Esophagus squamous epithelium (tissue), 5 donors: ENCODE measurements at regions not wholly inside any gene's neighbourhood (a gene's known extent, or its start where the extent isn't known, plus 50 kb on each side); places are given as distances from the start of the nearest gene placed in this dataset.

Source experiments
- DNase-seq: peaks from one replicate; lab custom pipeline; 2025; lab: John Stamatoyannopoulos, UW
- H3K27ac ChIP-seq, 4 donors: fragments of 200-600 bp; sonication (generic); one replicate each; pipeline ENCODE4 v1.5.1; 2016 to 2019; ENCODE audit warnings: mild to moderate bottlenecking in 1 of 4
- H3K27me3 ChIP-seq, 4 donors: fragments of 200-600 bp; sonication (generic); 1 replicate in 3 of 4; 2 replicates in 1 of 4; pipeline versions ENCODE4 v1.5.1 to v1.6.0; 2017 to 2021; ENCODE audit warnings: antibody characterized with exemption in 1 of 4
- H3K36me3 ChIP-seq, 3 donors: fragments of 200-600 bp; sonication (generic); one replicate each; pipeline ENCODE4 v1.5.1; 2016 to 2019
- H3K4me1 ChIP-seq, 3 donors: fragments of 200-600 bp; sonication (generic); one replicate each; pipeline ENCODE4 v1.5.1; 2017 to 2019
- H3K4me3 ChIP-seq, 4 donors: fragments of 200-600 bp; sonication (generic); 1 replicate in 3 of 4; 2 replicates in 1 of 4; pipeline ENCODE4 v1.5.1; 2016 to 2019; ENCODE audit warnings: mild to moderate bottlenecking in 2 of 4, moderate library complexity in 1 of 4
- H3K9me3 ChIP-seq, 3 donors: fragments of 200-600 bp; sonication (generic); one replicate each; pipeline ENCODE4 v1.5.1; 2016 to 2019
- CTCF ChIP-seq, 6 experiments: fragments of 450-650 bp in 4 of 6; fragments of 200-600 bp in 2 of 6; sonication (generic) in 2 of 6; IDR thresholded peaks; one replicate each; pipeline ENCODE4 v1.5.1; 2016 to 2019; ENCODE audit warnings: antibody characterized with exemption in 6 of 6, mild to moderate bottlenecking in 4 of 6, moderate library complexity in 4 of 6
- POLR2A ChIP-seq, 4 donors: fragments of 450-650 bp; IDR thresholded peaks; one replicate each; pipeline ENCODE4 v1.6.1; 2017; ENCODE audit warnings: antibody characterized with exemption in 4 of 4, mild to moderate bottlenecking in 4 of 4, moderate library complexity in 3 of 4
- WGBS, 2 donors: methylation state at CpG; one replicate each; pipeline ENCODE4 v1.1.5; 2018; 5-methylcytosine and 5-hydroxymethylcytosine counted together
- intact Hi-C: fragments of 100-400 bp; cut with DNase I; formaldehyde crosslinking; loops from one replicate; pipeline ENCODE4 v1.15.0; 2022
- donor health status: DM: yes; HTN: yes; CAD: no.

DNA sequence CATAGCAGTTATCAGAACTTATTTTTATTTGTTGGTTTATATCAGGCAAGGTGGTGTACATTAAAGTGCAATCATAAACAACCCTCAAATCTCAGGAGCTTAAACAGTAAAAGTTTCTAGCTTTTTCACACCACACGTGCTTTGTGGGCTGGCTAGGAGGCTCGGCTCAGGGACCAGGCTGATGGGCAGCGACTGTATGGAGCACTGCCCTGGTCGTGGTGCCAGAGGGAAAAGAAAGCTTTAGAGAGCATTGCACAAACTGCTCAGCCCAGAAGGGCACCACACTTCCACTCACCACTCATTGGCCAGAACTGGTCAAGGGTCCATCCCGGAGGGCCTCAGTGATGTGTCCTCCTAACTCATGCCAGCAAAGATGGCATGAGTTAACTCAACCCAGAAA is 123.2 kb downstream of the AQP9 start:
- TF ChIP-seq POLR2A (IDR thresholded peaks at IDR 0.05) (no peak), CTCF (IDR thresholded peaks at IDR 0.05) (no peak)
- intact Hi-C loops: no loop called here
- H3K9me3 ChIP-seq: no peaks in the 10 kb centered on the region
- no peak for DNase-seq
- peak overlapping the region; percentile 56 to 64 (median 58) for H3K27ac ChIP-seq
- no peaks in the 10 kb centered on the region for H3K36me3 ChIP-seq
- peaks cover 0 to 10% (median 0%) of the 10 kb centered on the region in 4 donors for H3K27me3 ChIP-seq
- WGBS, 2 donors: 59 to 66% methylated on average over 4 to 5 of the region's 5 CpGs
- no peak overlapping the region for H3K4me3 ChIP-seq
- peaks cover 8 to 41% (median 12%) of the 10 kb centered on the region in 3 donors for H3K4me1 ChIP-seq

- intact Hi-C loops: no loop called here
- WGBS, 2 donors: 64 to 77% methylated on average over 4 of the region's 4 CpGs
- no peak for DNase-seq
- peaks cover 8 to 37% (median 12%) of the 10 kb centered on the region in 3 donors for H3K4me1 ChIP-seq
- no peak overlapping the region for H3K4me3 ChIP-seq
- TF ChIP-seq POLR2A (IDR thresholded peaks at IDR 0.05): no peak
- TF ChIP-seq CTCF (IDR thresholded peaks at IDR 0.05): no peak
- no peak overlapping the region for H3K27ac ChIP-seq
- no peaks in the 10 kb centered on the region for H3K36me3 ChIP-seq
- H3K9me3 ChIP-seq: no peaks in the 10 kb centered on the region
- peaks cover 0 to 5% (median 0%) of the 10 kb centered on the region in 4 donors for H3K27me3 ChIP-seq
Measured at GRCh38 chr15:58264053-58264971, 126.1 kb downstream of the AQP9 start.

DNA sequence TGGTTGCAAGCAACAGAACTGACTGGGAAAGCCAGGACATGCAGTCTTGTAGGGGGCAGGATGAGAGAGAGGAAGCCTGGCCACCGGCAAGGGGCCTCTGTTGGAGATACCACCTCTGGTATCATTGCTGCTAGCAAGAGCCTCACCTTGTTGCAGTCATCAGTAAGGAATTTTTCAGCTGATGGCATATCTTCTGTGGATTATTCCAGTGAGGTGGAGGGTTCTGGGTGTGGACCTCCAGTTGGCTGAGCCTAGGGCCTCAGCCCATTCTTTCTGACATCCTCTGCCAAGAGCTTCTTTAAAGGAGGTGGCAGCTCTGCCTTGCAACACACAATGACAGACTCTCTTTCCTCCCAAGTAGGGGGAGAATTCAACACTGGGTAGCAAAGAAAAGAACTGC is 128.9 kb downstream of the AQP9 start:
- TF ChIP-seq POLR2A (IDR thresholded peaks at IDR 0.05) (no peak), CTCF (IDR thresholded peaks at IDR 0.05) (no peak)
- peaks cover 0 to 5% (median 0%) of the 10 kb centered on the region in 4 donors for H3K27me3 ChIP-seq
- no peaks in the 10 kb centered on the region for H3K36me3 ChIP-seq
- WGBS, 2 donors: 58 to 100% methylated on average over 1 of the region's 1 CpG
- H3K9me3 ChIP-seq: peaks cover 0 to 10% (median 5%) of the 10 kb centered on the region in 3 donors
- H3K4me1 ChIP-seq: peaks cover 3 to 25% (median 6%) of the 10 kb centered on the region in 3 donors
- DNase-seq: no peak
- no peak overlapping the region for H3K27ac ChIP-seq
- intact Hi-C loops: no loop called here
- H3K4me3 ChIP-seq: no peak overlapping the region

GRCh38 chr15:58268746-58269267 is 130.6 kb downstream of the AQP9 start:
- H3K9me3 ChIP-seq: peaks cover 0 to 11% (median 5%) of the 10 kb centered on the region in 3 donors
- no peak overlapping the region for H3K4me3 ChIP-seq
- intact Hi-C loops: no loop called here
- no peaks in the 10 kb centered on the region for H3K27me3 ChIP-seq
- H3K4me1 ChIP-seq: peaks cover 3 to 25% (median 6%) of the 10 kb centered on the region in 3 donors
- TF ChIP-seq POLR2A (IDR thresholded peaks at IDR 0.05) (no peak), CTCF (IDR thresholded peaks at IDR 0.05) (no peak)
- 31 to 54% methylated on average over 5 of the region's 5 CpGs for whole genome bisulfite sequencing, 2 donors
- H3K36me3 ChIP-seq: no peaks in the 10 kb centered on the region
- DNase-seq: no peak
- peak overlapping the region in 3 of 4 donors; percentile 14 to 60 (median 15) for H3K27ac ChIP-seq
